B cell (primary cell): ENCODE measurements at regions not wholly inside any gene's neighbourhood (a gene's known extent, or its start where the extent isn't known, plus 50 kb on each side); places are given as distances from the start of the nearest gene placed in this dataset.

ENCODE experiments used
- ATAC-seq: fragments of 200-7000 bp; cut with Tn5 transposase; one replicate; pipeline ENCODE4 v1.10.0; 2021; ENCODE audit warnings: low read depth, mild to moderate bottlenecking, moderate number of reproducible peaks, moderate library complexity
- CTCF ChIA-PET: fragments of 350-600 bp; sonication (Branson Sonifier 250); formaldehyde crosslinking; loops from one replicate; lab custom pipeline; 2021; ENCODE audit warnings: antibody characterized with exemption, inconsistent platforms; lab: Charles Lee
- POLR2A ChIA-PET: fragments of 350-600 bp; sonication (Branson Sonifier 250); formaldehyde crosslinking; loops from one replicate; lab custom pipeline; 2021; ENCODE audit warnings: antibody characterized with exemption; lab: Charles Lee
- DNase-seq: peaks from one replicate; pipeline ENCODE4 v3.0.0; 2013
- H2AFZ ChIP-seq: 2 replicates; pipeline ENCODE4 v1.6.1; 2012; ENCODE audit warnings: mild to moderate bottlenecking, low read depth, low read length; ENCODE audit not compliant: insufficient read depth, poor library complexity, severe bottlenecking
- H3K27ac ChIP-seq, 2 donors: 1 replicate in 1 of 2; 2 replicates in 1 of 2; pipeline ENCODE4 v1.5.1; 2012 to 2013; ENCODE audit warnings: low read length in 2 of 2, mild to moderate bottlenecking in 2 of 2, moderate library complexity in 1 of 2
- H3K27me3 ChIP-seq, 4 experiments: fragments of 200-600 bp in 1 of 4; sonication (generic) in 1 of 4; replicated peaks in 1 of 4; 1 replicate in 2 of 4; 2 replicates in 2 of 4; pipeline versions ENCODE4 v1.6.1 to v1.7.0; 2013 to 2016; ENCODE audit warnings: low read length in 3 of 4, mild to moderate bottlenecking in 2 of 4, mixed read lengths in 1 of 4, moderate library complexity in 1 of 4; ENCODE audit not compliant: insufficient read depth in 4 of 4, control insufficient read depth in 3 of 4; ENCODE audit errors: control extremely low read depth in 1 of 4
- H3K36me3 ChIP-seq, 2 experiments: replicated peaks in 1 of 2; 1 replicate in 1 of 2; 2 replicates in 1 of 2; pipeline versions ENCODE4 v1.6.1 to v1.7.1; 2013; ENCODE audit warnings: low read length in 1 of 2; ENCODE audit not compliant: insufficient read depth in 2 of 2, control insufficient read depth in 1 of 2; ENCODE audit errors: control extremely low read depth in 1 of 2, extremely low read depth in 1 of 2
- H3K4me1 ChIP-seq, 2 donors: fragments of 200-600 bp in 1 of 2; sonication (generic) in 1 of 2; 1 replicate in 1 of 2; 2 replicates in 1 of 2; pipeline versions ENCODE4 v1.5.1 to v1.6.1; 2013 to 2017; ENCODE audit warnings: low read length in 2 of 2; ENCODE audit not compliant: control insufficient read depth in 2 of 2, insufficient read depth in 2 of 2
- H3K4me2 ChIP-seq: replicated peaks from 2 replicates; pipeline ENCODE3; 2012; ENCODE audit warnings: mild to moderate bottlenecking, low read depth, low read length; ENCODE audit not compliant: poor library complexity, severe bottlenecking
- H3K4me3 ChIP-seq, 5 experiments: fragments of 200-600 bp in 1 of 5; sonication (generic) in 1 of 5; 1 replicate in 3 of 5; 2 replicates in 2 of 5; pipeline versions ENCODE4 v1.5.1 to v1.7.0; 2011 to 2016; ENCODE audit warnings: low read length in 4 of 5, mild to moderate bottlenecking in 4 of 5, low read depth in 2 of 5, control low read depth in 1 of 5, moderate library complexity in 1 of 5; ENCODE audit not compliant: insufficient read depth in 1 of 5; ENCODE audit errors: control extremely low read depth in 1 of 5, extremely low read depth in 1 of 5
- H3K79me2 ChIP-seq: fragments of 200-600 bp; sonication (generic); one replicate; pipeline ENCODE4 v1.6.0; 2016; ENCODE audit warnings: low read length; ENCODE audit not compliant: control insufficient read depth, insufficient read depth
- H3K9ac ChIP-seq: fragments of 200-600 bp; sonication (generic); 2 replicates; pipeline ENCODE4 v1.6.1; 2017; ENCODE audit warnings: mild to moderate bottlenecking, low read length, moderate library complexity
- H3K9me3 ChIP-seq, 3 donors: one replicate each; pipeline versions ENCODE4 v1.6.1 to v1.7.1; 2013; ENCODE audit warnings: low read length in 2 of 3; ENCODE audit not compliant: control insufficient read depth in 2 of 3, insufficient read depth in 1 of 3; ENCODE audit errors: control extremely low read depth in 1 of 3
- H4K20me1 ChIP-seq: 2 replicates; pipeline ENCODE4 v1.6.0; 2012; ENCODE audit warnings: mild to moderate bottlenecking, low read length; ENCODE audit not compliant: insufficient read depth, control insufficient read depth, poor library complexity, severe bottlenecking
- H3K27ac Mint-ChIP-seq: one replicate; pipeline ENCODE4 v1.8.0; 2021; ENCODE audit warnings: mixed read lengths
- H3K27me3 Mint-ChIP-seq: one replicate; pipeline ENCODE4 v1.8.0; 2021; ENCODE audit warnings: mixed read lengths
- H3K4me1 Mint-ChIP-seq: one replicate; pipeline ENCODE4 v1.8.0; 2021; ENCODE audit warnings: mixed read lengths
- H3K4me3 Mint-ChIP-seq: one replicate; pipeline ENCODE4 v1.8.0; 2021; ENCODE audit warnings: mixed read lengths
- H3K9me3 Mint-ChIP-seq: one replicate; pipeline ENCODE4 v1.8.0; 2022; ENCODE audit warnings: mixed read lengths; ENCODE audit not compliant: insufficient read depth
- CTCF ChIP-seq: fragments of 200-600 bp; IDR thresholded peaks from one replicate; pipeline ENCODE4 v1.8.0; 2022; ENCODE audit warnings: antibody characterized with exemption, mild to moderate bottlenecking
- EZH2 ChIP-seq: IDR thresholded peaks from 2 replicates; pipeline ENCODE4 v1.6.1; 2012; ENCODE audit warnings: borderline replicate concordance, low read depth, mild to moderate bottlenecking, moderate library complexity, low read length; ENCODE audit not compliant: insufficient read depth, poor library complexity, severe bottlenecking
- WGBS: methylation state at CpG from one replicate; pipeline ENCODE4 v1.1.5; 2013; ENCODE audit warnings: missing lambda C conversion rate; ENCODE audit not compliant: insufficient coverage; 5-methylcytosine and 5-hydroxymethylcytosine counted together
- intact Hi-C: fragments of 100-400 bp; cut with micrococcal nuclease; formaldehyde crosslinking; loops from one replicate; pipeline ENCODE4 v1.10.0; 2022

- intact Hi-C loops = no loop called here
- no peaks in the 10 kb centered on the region for H3K9me3 ChIP-seq
- H3K27me3 Mint-ChIP-seq = peaks cover 4% of the 10 kb centered on the region
- POLR2A ChIA-PET = no interaction called here
- CTCF ChIA-PET = no interaction called here
- H3K4me2 ChIP-seq = no peak overlapping the region
- DNase-seq = no peak
- ATAC-seq = no peak
- H3K36me3 ChIP-seq = no peaks in the 10 kb centered on the region
- H3K4me3 Mint-ChIP-seq = no peak overlapping the region
- H3K27me3 ChIP-seq = no peaks in the 10 kb centered on the region
- H3K79me2 ChIP-seq = no peaks in the 10 kb centered on the region
- no peak overlapping the region for H3K27ac ChIP-seq
- H4K20me1 ChIP-seq = no peaks in the 10 kb centered on the region
- H3K9me3 Mint-ChIP-seq = no peaks in the 10 kb centered on the region
- H3K9ac ChIP-seq = no peak overlapping the region
- no peak for TF ChIP-seq CTCF
- no peak for TF ChIP-seq EZH2
- no peak overlapping the region for H2AFZ ChIP-seq
- H3K4me1 Mint-ChIP-seq = peaks cover 2% of the 10 kb centered on the region
- no peak overlapping the region for H3K27ac Mint-ChIP-seq
- peaks cover 0 to 1% of the 10 kb centered on the region in 2 donors for H3K4me1 ChIP-seq
- H3K4me3 ChIP-seq = no peak overlapping the region
Observed at GRCh38 chr9:8255850-8256249, 456.3 kb upstream of the DMAC1 start.

- no peaks in the 10 kb centered on the region for H3K4me1 ChIP-seq
- no peak overlapping the region for H2AFZ ChIP-seq
- H3K36me3 ChIP-seq = no peaks in the 10 kb centered on the region
- H3K27ac Mint-ChIP-seq = no peak overlapping the region
- no peak for DNase-seq
- TF ChIP-seq EZH2 = no peak
- TF ChIP-seq CTCF = no peak
- no peaks in the 10 kb centered on the region for H3K9me3 Mint-ChIP-seq
- CTCF ChIA-PET = no interaction called here
- H3K9ac ChIP-seq = no peak overlapping the region
- no peak overlapping the region for H3K4me3 ChIP-seq
- no peaks in the 10 kb centered on the region for H3K9me3 ChIP-seq
- H3K27me3 ChIP-seq = no peaks in the 10 kb centered on the region
- POLR2A ChIA-PET = no interaction called here
- H3K27ac ChIP-seq = no peak overlapping the region
- ATAC-seq = no peak
- no peaks in the 10 kb centered on the region for H4K20me1 ChIP-seq
- intact Hi-C loops = no loop called here
- H3K27me3 Mint-ChIP-seq = peaks cover 4% of the 10 kb centered on the region
- H3K4me3 Mint-ChIP-seq = no peak overlapping the region
- H3K79me2 ChIP-seq = no peaks in the 10 kb centered on the region
- H3K4me2 ChIP-seq = no peak overlapping the region
- no peaks in the 10 kb centered on the region for H3K4me1 Mint-ChIP-seq
- WGBS = 92% methylated on average over 2 of the region's 4 CpGs
Observed at GRCh38 chr9:8254541-8254940, 455.0 kb upstream of the DMAC1 start.
